ENCODE measurements at regions not wholly inside any gene's neighbourhood (a gene's known extent, or its start where the extent isn't known, plus 50 kb on each side); places are given as distances from the start of the nearest gene placed in this dataset.
"Not testable (repeated sequence)": the region's sequence is repeated elsewhere in the genome, so short reads cannot be mapped to it uniquely, and the experiment has no call there.

DNA sequence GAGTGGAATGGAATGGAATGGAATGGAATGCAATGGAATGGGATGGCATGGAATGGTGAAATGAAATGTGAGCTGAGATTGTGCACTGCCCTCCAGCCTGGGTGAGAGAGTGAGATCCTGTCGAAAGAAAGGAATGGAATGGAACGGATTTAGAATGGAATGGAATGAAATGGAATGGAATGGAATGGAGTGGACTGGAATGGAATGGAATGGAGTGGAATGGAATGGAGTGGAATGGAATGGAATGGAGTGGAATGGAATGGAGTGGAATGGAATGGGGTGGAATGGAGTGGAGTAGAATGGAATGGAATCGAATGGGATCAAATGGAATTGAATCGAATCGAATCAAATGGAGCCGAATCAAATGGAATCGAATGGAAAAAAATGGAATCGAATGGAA, 354.2 kb upstream of the WSB1 start:
- TF ChIP-seq, protein P1, sequence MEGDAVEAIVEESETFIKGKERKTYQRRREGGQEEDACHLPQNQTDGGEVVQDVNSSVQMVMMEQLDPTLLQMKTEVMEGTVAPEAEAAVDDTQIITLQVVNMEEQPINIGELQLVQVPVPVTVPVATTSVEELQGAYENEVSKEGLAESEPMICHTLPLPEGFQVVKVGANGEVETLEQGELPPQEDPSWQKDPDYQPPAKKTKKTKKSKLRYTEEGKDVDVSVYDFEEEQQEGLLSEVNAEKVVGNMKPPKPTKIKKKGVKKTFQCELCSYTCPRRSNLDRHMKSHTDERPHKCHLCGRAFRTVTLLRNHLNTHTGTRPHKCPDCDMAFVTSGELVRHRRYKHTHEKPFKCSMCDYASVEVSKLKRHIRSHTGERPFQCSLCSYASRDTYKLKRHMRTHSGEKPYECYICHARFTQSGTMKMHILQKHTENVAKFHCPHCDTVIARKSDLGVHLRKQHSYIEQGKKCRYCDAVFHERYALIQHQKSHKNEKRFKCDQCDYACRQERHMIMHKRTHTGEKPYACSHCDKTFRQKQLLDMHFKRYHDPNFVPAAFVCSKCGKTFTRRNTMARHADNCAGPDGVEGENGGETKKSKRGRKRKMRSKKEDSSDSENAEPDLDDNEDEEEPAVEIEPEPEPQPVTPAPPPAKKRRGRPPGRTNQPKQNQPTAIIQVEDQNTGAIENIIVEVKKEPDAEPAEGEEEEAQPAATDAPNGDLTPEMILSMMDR (IDR thresholded peaks at IDR 0.05) = not testable (repeated sequence)
- not testable (repeated sequence) for TF ChIP-seq POLR2A (IDR thresholded peaks at IDR 0.05); POLR2AphosphoS5 (IDR thresholded peaks at IDR 0.05; ENCODE audit: insufficient read depth in 1 of 2, low read depth in 1 of 2)

All from vagina (tissue), 2 donors.